GM12872 (cell line): ENCODE measurements at regions not wholly inside any gene's neighbourhood (a gene's known extent, or its start where the extent isn't known, plus 50 kb on each side); places are given as distances from the start of the nearest gene placed in this dataset.

Experiments used
- TF ChIP-seq, protein P1 (sequence below): IDR thresholded peaks from 3 replicates; pipeline ENCODE4 v1.5.1; 2011; ENCODE audit warnings: low read depth, mild to moderate bottlenecking, low read length, moderate library complexity; ENCODE audit not compliant: insufficient read depth

DNA sequence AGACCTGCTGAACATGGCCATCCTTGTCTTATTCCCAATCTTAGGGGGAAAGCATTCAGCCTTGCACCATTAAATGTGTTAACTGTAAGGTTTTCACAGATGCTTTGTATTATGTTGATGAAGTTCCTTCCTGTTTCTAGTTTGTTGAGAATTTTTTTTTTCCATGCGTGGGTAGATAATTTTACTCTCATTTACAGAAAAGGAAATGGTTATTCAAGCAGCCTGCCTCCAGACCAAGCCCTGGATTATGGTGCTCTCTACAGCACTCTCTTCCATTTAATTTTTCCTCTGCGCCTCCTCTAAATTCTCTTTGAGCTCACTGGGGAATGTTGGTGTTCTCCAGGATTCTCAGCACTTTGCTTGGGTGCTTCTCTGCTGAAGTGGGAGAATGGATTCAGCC, 179.3 kb upstream of the PZP start:
- TF ChIP-seq, protein P1, sequence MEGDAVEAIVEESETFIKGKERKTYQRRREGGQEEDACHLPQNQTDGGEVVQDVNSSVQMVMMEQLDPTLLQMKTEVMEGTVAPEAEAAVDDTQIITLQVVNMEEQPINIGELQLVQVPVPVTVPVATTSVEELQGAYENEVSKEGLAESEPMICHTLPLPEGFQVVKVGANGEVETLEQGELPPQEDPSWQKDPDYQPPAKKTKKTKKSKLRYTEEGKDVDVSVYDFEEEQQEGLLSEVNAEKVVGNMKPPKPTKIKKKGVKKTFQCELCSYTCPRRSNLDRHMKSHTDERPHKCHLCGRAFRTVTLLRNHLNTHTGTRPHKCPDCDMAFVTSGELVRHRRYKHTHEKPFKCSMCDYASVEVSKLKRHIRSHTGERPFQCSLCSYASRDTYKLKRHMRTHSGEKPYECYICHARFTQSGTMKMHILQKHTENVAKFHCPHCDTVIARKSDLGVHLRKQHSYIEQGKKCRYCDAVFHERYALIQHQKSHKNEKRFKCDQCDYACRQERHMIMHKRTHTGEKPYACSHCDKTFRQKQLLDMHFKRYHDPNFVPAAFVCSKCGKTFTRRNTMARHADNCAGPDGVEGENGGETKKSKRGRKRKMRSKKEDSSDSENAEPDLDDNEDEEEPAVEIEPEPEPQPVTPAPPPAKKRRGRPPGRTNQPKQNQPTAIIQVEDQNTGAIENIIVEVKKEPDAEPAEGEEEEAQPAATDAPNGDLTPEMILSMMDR = no peak

DNA sequence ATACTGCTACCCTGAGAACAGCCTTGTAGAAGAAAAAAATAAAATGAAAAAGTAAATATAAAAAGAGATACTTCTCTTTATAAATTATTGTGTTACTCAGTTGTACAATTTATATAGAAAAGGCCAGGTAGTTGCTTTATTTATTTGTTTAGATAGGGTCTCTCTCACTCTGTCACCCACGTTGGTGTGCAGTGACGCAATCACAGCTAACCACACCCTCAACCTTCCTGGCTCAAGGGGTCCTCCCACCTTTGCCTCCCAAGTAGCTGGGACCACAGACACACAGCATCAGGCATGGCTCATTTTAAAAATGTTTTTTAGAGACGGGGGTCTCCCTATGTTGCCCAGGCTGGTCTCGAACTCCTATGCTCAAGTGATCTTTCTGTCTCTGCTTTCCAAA, 175.4 kb upstream of the PZP start:
- TF ChIP-seq, protein P1 = no peak

DNA sequence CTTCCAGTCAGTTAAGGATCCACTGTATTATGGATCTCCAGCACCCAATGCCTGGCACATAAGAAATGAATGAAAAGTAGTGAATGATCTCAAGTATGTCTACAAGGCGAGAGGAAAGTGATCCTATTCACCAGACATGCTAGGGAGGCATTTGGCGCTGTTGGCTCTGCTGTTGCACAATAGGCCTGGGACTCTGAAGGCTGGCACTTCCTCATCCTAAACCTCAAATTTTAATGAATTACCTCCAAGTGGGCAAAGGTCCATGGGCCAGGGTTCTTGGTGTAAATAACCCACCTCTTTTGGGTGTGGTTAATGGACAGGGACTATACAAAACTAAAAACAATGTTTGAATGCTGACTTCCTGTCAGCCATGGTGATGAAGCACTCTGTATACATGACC, 173.4 kb upstream of the PZP start:
- TF ChIP-seq, protein P1 = no peak

DNA sequence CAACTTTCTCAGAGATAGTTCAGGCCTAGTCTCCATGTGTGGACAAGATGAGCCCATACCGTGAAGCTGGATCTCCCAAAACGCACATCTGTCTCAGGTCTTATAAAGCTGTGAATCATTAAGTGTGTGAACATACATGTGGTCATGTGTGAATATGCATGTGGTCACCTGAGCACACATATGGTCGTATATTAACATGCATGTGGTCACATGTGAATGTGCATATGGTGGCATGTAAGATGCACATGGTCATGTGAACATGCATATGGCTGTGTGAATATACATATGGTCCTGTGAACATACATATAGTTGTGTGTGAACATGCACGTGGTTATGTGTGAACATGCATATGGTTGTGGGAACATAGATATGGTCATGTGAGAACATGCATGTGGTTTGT, 172.5 kb upstream of the PZP start:
- TF ChIP-seq, protein P1 = no peak

DNA sequence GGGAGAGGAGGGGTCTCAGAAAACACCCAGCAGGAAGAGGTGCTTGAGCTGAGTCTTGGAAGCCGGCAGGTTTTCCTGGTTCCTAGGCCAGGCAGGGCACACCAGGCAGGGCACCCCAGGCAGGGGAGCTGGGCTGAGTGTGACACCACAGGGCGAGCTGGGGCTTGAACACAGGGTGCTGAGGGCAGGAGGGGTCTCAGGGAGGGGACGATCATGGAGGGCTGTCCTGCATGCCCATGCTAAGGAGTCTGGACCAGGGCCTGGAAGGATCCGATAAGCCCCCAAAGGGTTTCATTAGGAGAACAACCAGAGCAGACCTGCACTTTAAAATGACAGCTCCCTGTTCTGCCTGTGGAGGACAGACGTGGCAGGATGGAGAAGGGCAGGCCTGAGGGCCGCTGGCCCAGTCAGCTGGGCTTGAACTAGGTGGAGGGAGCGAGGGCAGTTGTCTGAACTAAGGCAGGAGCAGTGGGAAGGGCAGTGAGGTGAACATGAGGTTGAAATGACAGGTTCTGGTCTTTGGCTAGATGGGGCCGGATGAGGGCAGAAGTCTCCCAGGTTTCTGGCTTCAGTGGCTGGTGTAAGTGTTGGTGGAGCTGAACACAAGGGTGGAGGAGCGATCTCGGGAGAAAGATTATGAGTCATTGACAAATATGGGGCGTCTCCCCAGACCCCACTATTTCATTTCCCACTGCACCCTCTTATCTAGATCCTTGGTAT, 171.0 kb upstream of the PZP start:
- TF ChIP-seq, protein P1 = no peak

DNA sequence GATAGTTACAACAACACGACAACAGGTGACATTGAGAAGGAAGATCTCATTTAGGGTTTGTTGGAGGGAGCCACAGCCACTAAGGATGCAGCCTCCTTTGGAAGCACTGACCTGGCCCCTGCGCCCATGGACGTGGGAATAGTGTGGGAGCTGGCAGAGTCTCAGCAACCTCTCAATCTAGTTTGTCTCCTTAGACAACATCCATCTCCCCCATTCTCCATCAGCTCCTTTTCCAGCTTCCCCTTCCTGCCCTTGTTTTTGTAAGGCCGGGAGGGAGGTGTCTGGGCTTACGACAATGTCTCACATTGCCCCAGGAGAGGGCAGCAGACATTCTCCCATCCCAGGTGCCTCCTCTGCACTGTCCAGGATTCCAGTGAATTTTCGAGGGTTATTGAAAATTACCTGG, 170.2 kb upstream of the PZP start:
- TF ChIP-seq, protein P1 = peak; percentile 49; the same call in 2 of the 3 replicates

DNA sequence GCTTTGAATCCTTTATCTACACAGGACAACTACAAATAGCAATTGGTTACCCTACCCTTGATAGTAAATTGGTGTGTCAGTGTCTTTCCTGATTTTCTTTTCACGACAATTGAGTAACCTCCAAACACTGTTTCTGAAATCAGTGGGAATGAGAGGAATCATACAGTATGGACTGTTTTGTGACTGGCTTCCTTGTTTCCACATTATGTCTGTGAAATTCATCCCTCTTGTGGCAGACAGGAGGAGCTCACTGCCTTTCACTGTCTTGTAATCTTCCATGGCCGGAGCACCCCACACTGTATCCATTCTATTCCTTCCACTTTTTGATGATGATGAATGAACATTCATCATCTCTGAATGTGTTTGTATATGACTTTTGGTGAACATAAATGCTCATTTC, 164.0 kb upstream of the PZP start:
- TF ChIP-seq, protein P1 = peak; percentile 6; the same call in 1 of the 3 replicates
